ENCODE measurements at regions not wholly inside any gene's neighbourhood (a gene's known extent, or its start where the extent isn't known, plus 50 kb on each side); places are given as distances from the start of the nearest gene placed in this dataset.

- TF ChIP-seq, protein P1, sequence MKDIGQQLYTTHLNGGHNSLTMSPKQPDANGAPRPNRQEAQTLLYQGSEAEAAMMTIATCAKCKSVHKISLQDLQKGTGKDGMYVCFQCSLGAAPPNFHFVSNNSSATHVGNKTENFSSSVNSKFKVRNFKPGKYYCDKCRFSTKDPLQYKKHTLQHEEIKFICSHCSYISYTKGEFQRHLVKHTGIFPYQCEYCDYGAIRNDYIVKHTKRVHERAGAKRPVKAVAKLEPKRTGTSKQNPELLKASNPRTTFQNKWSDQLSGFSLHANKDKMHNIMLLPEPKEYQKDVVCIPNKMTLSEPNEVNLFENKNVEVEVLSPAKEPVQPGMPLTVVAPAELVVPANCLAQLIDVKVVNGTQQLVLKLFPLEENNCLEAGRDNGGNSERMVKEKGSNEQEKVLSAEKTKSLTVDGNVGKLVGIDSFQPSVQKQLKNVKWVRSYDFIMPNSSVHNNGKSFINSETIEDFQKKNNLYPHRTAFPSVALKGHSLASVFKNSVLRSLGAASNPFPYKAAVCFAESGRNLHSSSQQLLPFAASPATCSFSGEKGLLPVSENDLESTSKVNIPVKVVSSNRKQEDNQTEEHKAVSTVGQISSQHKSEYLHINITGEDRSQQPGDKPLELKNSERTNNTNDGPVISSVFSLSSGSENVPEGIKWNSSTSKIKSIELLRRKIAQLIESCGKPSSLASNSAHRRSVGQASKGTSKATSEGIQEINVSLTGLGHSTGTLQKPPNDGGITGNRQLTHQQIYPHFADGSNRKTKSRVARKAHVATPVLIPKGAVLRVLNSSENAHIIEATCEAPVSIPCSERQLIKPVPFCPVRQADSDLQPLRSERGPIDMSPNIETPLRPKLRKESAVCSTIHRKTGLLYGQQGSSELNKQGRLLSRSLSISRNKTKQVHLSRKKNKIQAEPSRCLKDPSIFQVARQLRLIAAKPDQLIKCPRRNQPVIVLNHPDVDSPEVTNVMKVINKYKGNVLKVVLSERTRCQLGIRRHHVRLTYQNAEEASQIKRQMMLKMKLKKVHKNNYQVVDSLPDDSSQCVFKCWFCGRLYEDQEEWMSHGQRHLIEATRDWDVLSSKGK (CRISPR knock-in tag; IDR thresholded peaks at IDR 0.05) = no peak
- no peak for TF ChIP-seq ZNF511 (CRISPR knock-in tag; IDR thresholded peaks at IDR 0.05)
- TF ChIP-seq ZNF121 (CRISPR knock-in tag; conservative IDR thresholded peaks at IDR 0.05) = no peak
- TF ChIP-seq NFIX (CRISPR knock-in tag; IDR thresholded peaks at IDR 0.05; ENCODE audit: low read depth) = no peak
- no peak for TF ChIP-seq RBM34 (IDR thresholded peaks at IDR 0.05; ENCODE audit: borderline replicate concordance, insufficient read depth, low read length)
- TF ChIP-seq, protein P2, sequence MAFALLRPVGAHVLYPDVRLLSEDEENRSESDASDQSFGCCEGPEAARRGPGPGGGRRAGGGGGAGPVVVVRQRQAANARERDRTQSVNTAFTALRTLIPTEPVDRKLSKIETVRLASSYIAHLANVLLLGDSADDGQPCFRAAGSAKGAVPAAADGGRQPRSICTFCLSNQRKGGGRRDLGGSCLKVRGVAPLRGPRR (CRISPR knock-in tag; IDR thresholded peaks at IDR 0.05) = no peak
- TF ChIP-seq HSF4 (CRISPR knock-in tag; IDR thresholded peaks at IDR 0.05; ENCODE audit: borderline replicate concordance) = no peak
- TF ChIP-seq, protein P3, sequence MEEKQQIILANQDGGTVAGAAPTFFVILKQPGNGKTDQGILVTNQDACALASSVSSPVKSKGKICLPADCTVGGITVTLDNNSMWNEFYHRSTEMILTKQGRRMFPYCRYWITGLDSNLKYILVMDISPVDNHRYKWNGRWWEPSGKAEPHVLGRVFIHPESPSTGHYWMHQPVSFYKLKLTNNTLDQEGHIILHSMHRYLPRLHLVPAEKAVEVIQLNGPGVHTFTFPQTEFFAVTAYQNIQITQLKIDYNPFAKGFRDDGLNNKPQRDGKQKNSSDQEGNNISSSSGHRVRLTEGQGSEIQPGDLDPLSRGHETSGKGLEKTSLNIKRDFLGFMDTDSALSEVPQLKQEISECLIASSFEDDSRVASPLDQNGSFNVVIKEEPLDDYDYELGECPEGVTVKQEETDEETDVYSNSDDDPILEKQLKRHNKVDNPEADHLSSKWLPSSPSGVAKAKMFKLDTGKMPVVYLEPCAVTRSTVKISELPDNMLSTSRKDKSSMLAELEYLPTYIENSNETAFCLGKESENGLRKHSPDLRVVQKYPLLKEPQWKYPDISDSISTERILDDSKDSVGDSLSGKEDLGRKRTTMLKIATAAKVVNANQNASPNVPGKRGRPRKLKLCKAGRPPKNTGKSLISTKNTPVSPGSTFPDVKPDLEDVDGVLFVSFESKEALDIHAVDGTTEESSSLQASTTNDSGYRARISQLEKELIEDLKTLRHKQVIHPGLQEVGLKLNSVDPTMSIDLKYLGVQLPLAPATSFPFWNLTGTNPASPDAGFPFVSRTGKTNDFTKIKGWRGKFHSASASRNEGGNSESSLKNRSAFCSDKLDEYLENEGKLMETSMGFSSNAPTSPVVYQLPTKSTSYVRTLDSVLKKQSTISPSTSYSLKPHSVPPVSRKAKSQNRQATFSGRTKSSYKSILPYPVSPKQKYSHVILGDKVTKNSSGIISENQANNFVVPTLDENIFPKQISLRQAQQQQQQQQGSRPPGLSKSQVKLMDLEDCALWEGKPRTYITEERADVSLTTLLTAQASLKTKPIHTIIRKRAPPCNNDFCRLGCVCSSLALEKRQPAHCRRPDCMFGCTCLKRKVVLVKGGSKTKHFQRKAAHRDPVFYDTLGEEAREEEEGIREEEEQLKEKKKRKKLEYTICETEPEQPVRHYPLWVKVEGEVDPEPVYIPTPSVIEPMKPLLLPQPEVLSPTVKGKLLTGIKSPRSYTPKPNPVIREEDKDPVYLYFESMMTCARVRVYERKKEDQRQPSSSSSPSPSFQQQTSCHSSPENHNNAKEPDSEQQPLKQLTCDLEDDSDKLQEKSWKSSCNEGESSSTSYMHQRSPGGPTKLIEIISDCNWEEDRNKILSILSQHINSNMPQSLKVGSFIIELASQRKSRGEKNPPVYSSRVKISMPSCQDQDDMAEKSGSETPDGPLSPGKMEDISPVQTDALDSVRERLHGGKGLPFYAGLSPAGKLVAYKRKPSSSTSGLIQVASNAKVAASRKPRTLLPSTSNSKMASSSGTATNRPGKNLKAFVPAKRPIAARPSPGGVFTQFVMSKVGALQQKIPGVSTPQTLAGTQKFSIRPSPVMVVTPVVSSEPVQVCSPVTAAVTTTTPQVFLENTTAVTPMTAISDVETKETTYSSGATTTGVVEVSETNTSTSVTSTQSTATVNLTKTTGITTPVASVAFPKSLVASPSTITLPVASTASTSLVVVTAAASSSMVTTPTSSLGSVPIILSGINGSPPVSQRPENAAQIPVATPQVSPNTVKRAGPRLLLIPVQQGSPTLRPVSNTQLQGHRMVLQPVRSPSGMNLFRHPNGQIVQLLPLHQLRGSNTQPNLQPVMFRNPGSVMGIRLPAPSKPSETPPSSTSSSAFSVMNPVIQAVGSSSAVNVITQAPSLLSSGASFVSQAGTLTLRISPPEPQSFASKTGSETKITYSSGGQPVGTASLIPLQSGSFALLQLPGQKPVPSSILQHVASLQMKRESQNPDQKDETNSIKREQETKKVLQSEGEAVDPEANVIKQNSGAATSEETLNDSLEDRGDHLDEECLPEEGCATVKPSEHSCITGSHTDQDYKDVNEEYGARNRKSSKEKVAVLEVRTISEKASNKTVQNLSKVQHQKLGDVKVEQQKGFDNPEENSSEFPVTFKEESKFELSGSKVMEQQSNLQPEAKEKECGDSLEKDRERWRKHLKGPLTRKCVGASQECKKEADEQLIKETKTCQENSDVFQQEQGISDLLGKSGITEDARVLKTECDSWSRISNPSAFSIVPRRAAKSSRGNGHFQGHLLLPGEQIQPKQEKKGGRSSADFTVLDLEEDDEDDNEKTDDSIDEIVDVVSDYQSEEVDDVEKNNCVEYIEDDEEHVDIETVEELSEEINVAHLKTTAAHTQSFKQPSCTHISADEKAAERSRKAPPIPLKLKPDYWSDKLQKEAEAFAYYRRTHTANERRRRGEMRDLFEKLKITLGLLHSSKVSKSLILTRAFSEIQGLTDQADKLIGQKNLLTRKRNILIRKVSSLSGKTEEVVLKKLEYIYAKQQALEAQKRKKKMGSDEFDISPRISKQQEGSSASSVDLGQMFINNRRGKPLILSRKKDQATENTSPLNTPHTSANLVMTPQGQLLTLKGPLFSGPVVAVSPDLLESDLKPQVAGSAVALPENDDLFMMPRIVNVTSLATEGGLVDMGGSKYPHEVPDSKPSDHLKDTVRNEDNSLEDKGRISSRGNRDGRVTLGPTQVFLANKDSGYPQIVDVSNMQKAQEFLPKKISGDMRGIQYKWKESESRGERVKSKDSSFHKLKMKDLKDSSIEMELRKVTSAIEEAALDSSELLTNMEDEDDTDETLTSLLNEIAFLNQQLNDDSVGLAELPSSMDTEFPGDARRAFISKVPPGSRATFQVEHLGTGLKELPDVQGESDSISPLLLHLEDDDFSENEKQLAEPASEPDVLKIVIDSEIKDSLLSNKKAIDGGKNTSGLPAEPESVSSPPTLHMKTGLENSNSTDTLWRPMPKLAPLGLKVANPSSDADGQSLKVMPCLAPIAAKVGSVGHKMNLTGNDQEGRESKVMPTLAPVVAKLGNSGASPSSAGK (IDR thresholded peaks at IDR 0.05) = no peak
- no peak for TF ChIP-seq CCAR2 (IDR thresholded peaks at IDR 0.05; ENCODE audit: low read depth, low read length)
Observed at GRCh38 chr17:77571155-77571981, 387.1 kb upstream of the TNRC6C start (continued).
